AG10803 (cell line): ENCODE measurements at regions not wholly inside any gene's neighbourhood (a gene's known extent, or its start where the extent isn't known, plus 50 kb on each side); places are given as distances from the start of the nearest gene placed in this dataset.
"Not testable (repeated sequence)": the region's sequence is repeated elsewhere in the genome, so short reads cannot be mapped to it uniquely, and the experiment has no call there.

Source experiments
- DNase-seq: peaks from one replicate; pipeline ENCODE4 v3.0.0; 2010; ENCODE audit warnings: low read depth
- H3K4me3 ChIP-seq: 2 replicates; pipeline ENCODE4 v1.5.1; 2011; ENCODE audit warnings: mild to moderate bottlenecking, low read length, control low read depth
- TF ChIP-seq, protein P1 (sequence below): conservative IDR thresholded peaks from 2 replicates; pipeline ENCODE4 v1.5.1; 2011; ENCODE audit warnings: mild to moderate bottlenecking, low read length, control low read depth, inconsistent platforms

GRCh38 chr12:19811922-19812321 lies 372.6 kb downstream of the AEBP2 start:
- H3K4me3 ChIP-seq = no peak overlapping the region
- TF ChIP-seq, protein P1, sequence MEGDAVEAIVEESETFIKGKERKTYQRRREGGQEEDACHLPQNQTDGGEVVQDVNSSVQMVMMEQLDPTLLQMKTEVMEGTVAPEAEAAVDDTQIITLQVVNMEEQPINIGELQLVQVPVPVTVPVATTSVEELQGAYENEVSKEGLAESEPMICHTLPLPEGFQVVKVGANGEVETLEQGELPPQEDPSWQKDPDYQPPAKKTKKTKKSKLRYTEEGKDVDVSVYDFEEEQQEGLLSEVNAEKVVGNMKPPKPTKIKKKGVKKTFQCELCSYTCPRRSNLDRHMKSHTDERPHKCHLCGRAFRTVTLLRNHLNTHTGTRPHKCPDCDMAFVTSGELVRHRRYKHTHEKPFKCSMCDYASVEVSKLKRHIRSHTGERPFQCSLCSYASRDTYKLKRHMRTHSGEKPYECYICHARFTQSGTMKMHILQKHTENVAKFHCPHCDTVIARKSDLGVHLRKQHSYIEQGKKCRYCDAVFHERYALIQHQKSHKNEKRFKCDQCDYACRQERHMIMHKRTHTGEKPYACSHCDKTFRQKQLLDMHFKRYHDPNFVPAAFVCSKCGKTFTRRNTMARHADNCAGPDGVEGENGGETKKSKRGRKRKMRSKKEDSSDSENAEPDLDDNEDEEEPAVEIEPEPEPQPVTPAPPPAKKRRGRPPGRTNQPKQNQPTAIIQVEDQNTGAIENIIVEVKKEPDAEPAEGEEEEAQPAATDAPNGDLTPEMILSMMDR = no peak
- DNase-seq = no peak

- DNase-seq = no peak
- TF ChIP-seq, protein P1 = no peak
- no peak overlapping the region for H3K4me3 ChIP-seq
These were observed 379.9 kb downstream of the AEBP2 start for GRCh38 chr12:19819231-19819630.

- TF ChIP-seq, protein P1 = no peak
- no peak overlapping the region for H3K4me3 ChIP-seq
- no peak for DNase-seq
These were observed 383.2 kb downstream of the AEBP2 start for GRCh38 chr12:19822476-19822875.

- H3K4me3 ChIP-seq, DNase-seq: not testable (repeated sequence)
These were observed 384.0 kb downstream of the AEBP2 start for GRCh38 chr12:19823326-19823725.

DNA sequence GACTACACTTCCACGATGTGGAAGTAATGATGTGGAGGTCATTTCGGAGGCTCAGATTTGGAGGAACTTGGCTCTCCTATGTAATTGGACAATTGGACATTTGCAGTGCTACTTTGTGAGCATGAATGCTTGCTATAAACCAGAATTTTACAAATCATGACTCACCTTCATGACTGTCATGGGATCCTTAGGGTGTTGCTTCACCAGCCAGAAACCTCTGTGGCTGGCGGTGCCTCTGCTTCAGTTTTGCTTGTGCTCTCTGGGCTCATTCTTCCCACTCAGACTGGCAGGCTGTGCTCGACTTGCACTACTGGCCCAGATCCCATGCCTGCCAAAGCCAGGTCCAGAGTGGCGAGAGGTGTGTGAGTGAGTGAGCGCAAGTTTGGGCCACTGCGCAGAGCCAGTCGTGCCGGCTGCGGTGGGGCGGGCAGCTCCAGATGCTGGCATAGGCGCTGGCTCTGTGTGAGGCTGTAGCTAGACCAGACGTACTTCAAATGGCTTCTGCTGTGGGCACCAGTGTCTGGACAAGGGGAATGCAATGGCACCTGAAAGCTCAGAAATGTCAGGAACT lies 387.8 kb downstream of the AEBP2 start:
- DNase-seq = no peak
- H3K4me3 ChIP-seq = no peak overlapping the region
- TF ChIP-seq, protein P1 = no peak

DNA sequence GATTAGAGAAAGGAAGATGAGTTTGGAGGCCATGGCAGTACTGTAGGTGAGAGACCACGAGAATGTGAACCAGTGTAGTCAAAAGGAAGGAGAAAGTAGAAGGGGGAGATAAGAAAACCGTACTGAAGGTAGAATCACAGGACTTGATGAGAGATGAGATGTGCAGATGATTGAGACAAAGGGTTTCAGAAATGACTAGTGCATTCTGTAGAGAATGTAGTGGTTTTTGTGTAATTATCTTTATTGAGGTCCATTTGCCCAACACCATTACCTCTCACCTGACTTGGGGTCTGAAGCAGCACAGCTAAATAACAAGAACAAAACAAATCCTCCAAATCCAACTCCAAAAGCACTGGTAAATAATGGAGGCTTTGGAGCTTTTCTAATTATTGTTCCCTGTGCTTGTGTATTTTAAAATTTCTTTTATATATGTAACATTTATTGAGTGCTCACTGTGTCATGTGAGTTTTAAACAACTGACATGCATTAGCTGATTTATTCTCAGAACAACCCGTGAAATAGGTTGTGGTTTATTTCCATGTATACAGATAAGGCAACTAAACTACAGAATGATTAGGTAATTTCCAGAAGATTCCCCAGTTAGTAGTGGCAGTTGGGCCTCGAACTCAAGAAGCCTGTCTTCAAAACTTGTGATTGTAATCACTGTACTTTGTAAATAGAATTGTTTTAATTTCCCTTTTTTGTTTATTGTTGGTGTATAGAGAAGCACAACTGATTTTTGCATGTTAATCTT lies 390.0 kb downstream of the AEBP2 start:
- DNase-seq = no peak
- no peak overlapping the region for H3K4me3 ChIP-seq
- TF ChIP-seq, protein P1 = no peak

- no peak for DNase-seq
- TF ChIP-seq, protein P1 = no peak
- H3K4me3 ChIP-seq = no peak overlapping the region
These were observed 391.2 kb downstream of the AEBP2 start for GRCh38 chr12:19830446-19830845.
